Thoracic aorta (tissue), 2 donors: ENCODE measurements at regions not wholly inside any gene's neighbourhood (a gene's known extent, or its start where the extent isn't known, plus 50 kb on each side); places are given as distances from the start of the nearest gene placed in this dataset.

Experiments used
- ATAC-seq: fragments of 150-250 bp; one replicate; pipeline ENCODE4 v1.8.0; 2017; ENCODE audit warnings: low read depth; ENCODE audit not compliant: insufficient number of reproducible peaks, low FRiP score
- DNase-seq: peaks from one replicate; pipeline ENCODE4 v3.0.0-alpha.2; 2020; ENCODE audit warnings: low spot score
- H3K27ac ChIP-seq, 2 donors: fragments of 200-600 bp; sonication (generic); 1 replicate in 1 of 2; 2 replicates in 1 of 2; pipeline ENCODE4 v1.5.1; 2016; ENCODE audit warnings: mild to moderate bottlenecking in 2 of 2, moderate library complexity in 2 of 2
- H3K27me3 ChIP-seq: fragments of 200-600 bp; sonication (generic); replicated peaks from 2 replicates; pipeline ENCODE4 v1.6.0; 2016; ENCODE audit warnings: mild to moderate bottlenecking; ENCODE audit not compliant: insufficient read depth
- H3K36me3 ChIP-seq: fragments of 200-600 bp; sonication (generic); one replicate; pipeline ENCODE4 v1.5.1; 2016
- H3K4me1 ChIP-seq, 2 donors: fragments of 200-600 bp; sonication (generic); 1 replicate in 1 of 2; 2 replicates in 1 of 2; pipeline versions ENCODE4 v1.5.1 to v1.6.0; 2016; ENCODE audit warnings: low read depth in 2 of 2, mild to moderate bottlenecking in 1 of 2; ENCODE audit not compliant: control insufficient read depth in 1 of 2
- H3K4me3 ChIP-seq: fragments of 200-600 bp; sonication (generic); 2 replicates; pipeline ENCODE4 v1.5.1; 2016; ENCODE audit warnings: mild to moderate bottlenecking
- H3K9me3 ChIP-seq: fragments of 200-600 bp; sonication (generic); 2 replicates; pipeline ENCODE4 v1.5.1; 2016
- TF ChIP-seq, protein P1 (sequence below): fragments of 200-600 bp; sonication (generic); IDR thresholded peaks from one replicate; pipeline ENCODE4 v1.5.1; 2019; ENCODE audit warnings: antibody characterized with exemption

DNA sequence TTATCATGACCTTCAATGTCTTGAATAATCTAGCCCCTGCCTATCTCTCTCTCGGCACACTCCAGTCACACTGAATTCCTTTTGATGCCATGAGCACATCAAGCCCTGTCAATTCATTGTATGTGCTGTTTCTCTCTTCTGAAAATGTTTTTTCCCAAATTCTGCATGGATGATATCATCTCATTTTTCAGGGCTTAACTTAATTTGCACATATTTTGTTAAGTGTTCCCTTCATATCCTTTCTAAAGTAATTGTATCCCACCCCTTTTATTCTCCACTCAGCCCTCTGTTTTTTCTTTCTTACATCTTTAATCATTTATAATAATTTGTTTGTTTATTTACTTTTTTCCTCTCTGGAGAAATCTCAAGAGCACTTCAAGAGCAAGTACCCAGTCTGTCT lies 149.9 kb downstream of the ZNF326 start:
- Histone ChIP-seq H3K27ac (no peak overlapping the region), H3K4me3 (no peak overlapping the region), H3K9me3 (no peaks in the 10 kb centered on the region), H3K27me3 (no peaks in the 10 kb centered on the region), H3K36me3 (no peaks in the 10 kb centered on the region), H3K4me1 (no peaks in the 10 kb centered on the region)
- DNase-seq = no peak
- ATAC-seq = no peak
- TF ChIP-seq, protein P1, sequence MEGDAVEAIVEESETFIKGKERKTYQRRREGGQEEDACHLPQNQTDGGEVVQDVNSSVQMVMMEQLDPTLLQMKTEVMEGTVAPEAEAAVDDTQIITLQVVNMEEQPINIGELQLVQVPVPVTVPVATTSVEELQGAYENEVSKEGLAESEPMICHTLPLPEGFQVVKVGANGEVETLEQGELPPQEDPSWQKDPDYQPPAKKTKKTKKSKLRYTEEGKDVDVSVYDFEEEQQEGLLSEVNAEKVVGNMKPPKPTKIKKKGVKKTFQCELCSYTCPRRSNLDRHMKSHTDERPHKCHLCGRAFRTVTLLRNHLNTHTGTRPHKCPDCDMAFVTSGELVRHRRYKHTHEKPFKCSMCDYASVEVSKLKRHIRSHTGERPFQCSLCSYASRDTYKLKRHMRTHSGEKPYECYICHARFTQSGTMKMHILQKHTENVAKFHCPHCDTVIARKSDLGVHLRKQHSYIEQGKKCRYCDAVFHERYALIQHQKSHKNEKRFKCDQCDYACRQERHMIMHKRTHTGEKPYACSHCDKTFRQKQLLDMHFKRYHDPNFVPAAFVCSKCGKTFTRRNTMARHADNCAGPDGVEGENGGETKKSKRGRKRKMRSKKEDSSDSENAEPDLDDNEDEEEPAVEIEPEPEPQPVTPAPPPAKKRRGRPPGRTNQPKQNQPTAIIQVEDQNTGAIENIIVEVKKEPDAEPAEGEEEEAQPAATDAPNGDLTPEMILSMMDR = no peak

DNA sequence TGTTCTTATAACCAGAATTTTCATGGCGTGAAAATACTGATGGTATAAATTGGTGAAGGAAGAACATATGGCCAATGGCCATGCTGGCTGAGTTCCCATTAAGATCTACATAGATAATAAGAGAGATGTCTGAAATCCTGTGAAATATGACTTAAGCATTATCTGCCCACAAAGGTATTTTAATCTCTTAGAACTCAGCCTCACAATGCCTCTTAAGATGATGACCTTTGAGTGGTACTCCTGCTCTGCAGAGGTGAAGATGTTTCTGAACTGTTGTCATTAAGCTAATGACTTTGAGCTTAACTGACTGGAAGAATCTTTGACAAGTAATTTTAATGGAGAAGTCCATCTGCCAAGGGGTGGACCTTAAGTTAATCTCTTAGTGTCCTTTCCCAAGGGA lies 148.7 kb downstream of the ZNF326 start:
- no peak overlapping the region for H3K4me3 ChIP-seq
- H3K36me3 ChIP-seq = no peaks in the 10 kb centered on the region
- H3K9me3 ChIP-seq = no peaks in the 10 kb centered on the region
- TF ChIP-seq, protein P1 = no peak
- H3K4me1 ChIP-seq = no peaks in the 10 kb centered on the region
- no peak overlapping the region for H3K27ac ChIP-seq
- ATAC-seq = no peak
- H3K27me3 ChIP-seq = no peaks in the 10 kb centered on the region
- no peak for DNase-seq

DNA sequence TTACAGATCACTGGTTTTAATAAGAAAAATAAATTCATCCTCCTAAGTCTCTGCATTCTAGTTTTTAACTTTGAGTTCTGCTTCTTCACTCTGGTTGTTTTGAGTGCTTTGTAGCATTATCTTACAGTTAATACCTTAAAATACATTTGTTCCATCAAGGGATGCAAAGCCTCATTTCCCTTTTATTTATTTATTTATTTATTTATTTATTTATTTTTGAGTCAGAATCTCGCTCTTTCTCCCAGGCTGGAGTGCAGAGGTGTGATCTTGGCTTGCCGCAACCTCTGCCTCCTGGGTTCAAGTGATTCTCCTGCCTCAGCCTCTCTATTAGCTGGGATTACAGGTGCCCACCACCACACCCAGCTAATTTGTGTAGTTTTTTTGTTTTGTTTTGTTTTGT lies 147.8 kb downstream of the ZNF326 start:
- no peaks in the 10 kb centered on the region for H3K9me3 ChIP-seq
- H3K4me3 ChIP-seq = no peak overlapping the region
- ATAC-seq (no peak), DNase-seq (no peak)
- no peaks in the 10 kb centered on the region for H3K27me3 ChIP-seq
- no peaks in the 10 kb centered on the region for H3K36me3 ChIP-seq
- no peaks in the 10 kb centered on the region for H3K4me1 ChIP-seq
- TF ChIP-seq, protein P1 = no peak
- H3K27ac ChIP-seq = no peak overlapping the region

DNA sequence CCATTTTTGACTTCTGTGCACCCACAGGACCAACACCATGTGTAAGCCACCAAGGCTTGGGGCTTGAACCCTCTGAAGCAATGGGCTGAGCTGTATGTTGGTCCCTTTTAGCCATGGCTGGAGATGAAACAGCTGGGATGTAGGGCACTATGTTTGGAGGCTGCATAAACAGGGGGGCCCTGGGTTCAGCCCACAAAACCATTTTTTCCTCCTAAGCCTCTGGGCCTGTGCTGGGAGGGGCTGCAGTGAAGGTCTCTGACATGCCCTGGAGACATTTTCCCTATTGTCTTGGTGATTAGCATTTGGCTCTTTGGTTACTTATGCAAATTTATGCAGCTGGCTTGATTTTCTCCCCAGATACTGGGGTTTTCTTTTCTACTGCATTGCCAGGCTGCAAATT lies 144.9 kb downstream of the ZNF326 start:
- ATAC-seq = no peak
- H3K9me3 ChIP-seq = no peaks in the 10 kb centered on the region
- no peaks in the 10 kb centered on the region for H3K4me1 ChIP-seq
- H3K4me3 ChIP-seq = no peak overlapping the region
- DNase-seq = no peak
- H3K27me3 ChIP-seq = no peaks in the 10 kb centered on the region
- no peak overlapping the region for H3K27ac ChIP-seq
- TF ChIP-seq, protein P1 = no peak
- H3K36me3 ChIP-seq = no peaks in the 10 kb centered on the region

DNA sequence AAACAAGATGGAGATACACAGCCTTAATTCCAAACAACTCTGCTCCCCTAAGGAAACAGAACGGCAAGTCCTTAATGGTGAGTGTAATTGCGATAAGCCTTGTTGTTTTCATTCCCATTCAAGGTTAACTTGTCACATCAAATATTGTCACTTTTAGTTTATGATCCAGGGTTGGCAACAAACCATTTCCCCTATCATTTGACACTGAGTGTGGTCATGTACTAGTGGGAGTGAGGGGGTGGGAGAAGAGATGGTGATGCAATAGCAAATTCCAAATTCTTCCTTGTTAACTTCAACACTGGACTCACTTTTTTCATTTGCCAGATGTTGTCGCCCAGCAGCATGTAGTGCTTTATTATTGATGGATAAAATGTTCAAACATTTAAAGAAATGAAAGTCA lies 140.4 kb downstream of the ZNF326 start:
- H3K4me1 ChIP-seq = peaks cover 0 to 15% of the 10 kb centered on the region in 2 donors
- H3K9me3 ChIP-seq = no peaks in the 10 kb centered on the region
- no peaks in the 10 kb centered on the region for H3K27me3 ChIP-seq
- H3K27ac ChIP-seq = no peak overlapping the region
- DNase-seq = no peak
- ATAC-seq = no peak
- H3K36me3 ChIP-seq = no peaks in the 10 kb centered on the region
- H3K4me3 ChIP-seq = no peak overlapping the region
- TF ChIP-seq, protein P1 = no peak
